K562 (cell line): ENCODE measurements at regions not wholly inside any gene's neighbourhood (a gene's known extent, or its start where the extent isn't known, plus 50 kb on each side); places are given as distances from the start of the nearest gene placed in this dataset.
"Not testable (repeated sequence)": the region's sequence is repeated elsewhere in the genome, so short reads cannot be mapped to it uniquely, and the experiment has no call there.

Experiments
- ATAC-seq: fragments of 200-7000 bp; cut with Tn5 transposase; 3 replicates; pipeline ENCODE4 v1.9.1; 2020; ENCODE audit warnings: moderate library complexity
- BruUV-seq: library from RNA; stranded (reverse); fragments of 400-500 nt; replicated peaks from 2 replicates; lab custom pipeline; 2021; lab: Mats Ljungman, UMichigan
- CTCF ChIA-PET: fragments of 300-600 bp; formaldehyde crosslinking; extraction: SDS; loops from one replicate; lab custom pipeline; 2021; ENCODE audit warnings: low intra/inter-chr PET ratio; lab: Yijun Ruan, JAX
- POLR2A ChIA-PET: fragments of 300-600, 350-650 bp; sonication (Branson Sonifier 250); formaldehyde crosslinking; extraction: SDS; loops from one replicate; lab custom pipeline; 2021; ENCODE audit warnings: antibody characterized with exemption, inconsistent platforms; lab: Yijun Ruan, JAX
- DNase-seq, 4 experiments: peaks; one replicate each; pipeline versions ENCODE4 v3.0.0 to v3.0.0-alpha.2; 2011 to 2018; ENCODE audit warnings: low spot score in 3 of 4, mixed read lengths in 3 of 4; ENCODE audit errors: extremely low read depth in 1 of 4
- FAIRE-seq: peaks from 2 replicates; lab custom pipeline; 2011; peaks lifted over from hg19 to GRCh38; lab: Jason Lieb, UNC
- H2AFZ ChIP-seq: 2 replicates; pipeline ENCODE4 v1.6.0; 2011; ENCODE audit warnings: low read depth, low read length, control low read depth, inconsistent platforms
- H3K27ac ChIP-seq: fragments of 200-600 bp; 3 replicates; pipeline ENCODE4 v1.8.0; 2011; ENCODE audit warnings: low read depth, mild to moderate bottlenecking, control low read depth, inconsistent platforms, low read length, moderate library complexity, mixed read lengths; ENCODE audit errors: extremely low read depth
- H3K27me3 ChIP-seq, 2 experiments: fragments of 300-600 bp in 1 of 2; 2 replicates in 1 of 2; 3 replicates in 1 of 2; pipeline versions ENCODE4 v1.6.0 to v1.8.0; 2011; ENCODE audit warnings: inconsistent platforms in 2 of 2, low read length in 2 of 2, mild to moderate bottlenecking in 1 of 2, mixed read lengths in 1 of 2, moderate library complexity in 1 of 2; ENCODE audit not compliant: control insufficient read depth in 2 of 2, insufficient read depth in 2 of 2
- H3K36me3 ChIP-seq: fragments of 300-600 bp; 3 replicates; pipeline ENCODE4 v1.8.0; 2011; ENCODE audit warnings: mild to moderate bottlenecking, low read length, inconsistent platforms; ENCODE audit not compliant: control insufficient read depth, insufficient read depth
- H3K4me1 ChIP-seq, 2 experiments: fragments of 200-600 bp in 1 of 2; replicated peaks in 1 of 2; 2 replicates in 1 of 2; 3 replicates in 1 of 2; pipeline versions ENCODE4 v1.5.1 to v1.8.0; 2011; ENCODE audit warnings: inconsistent platforms in 2 of 2, low read length in 2 of 2, mild to moderate bottlenecking in 1 of 2, mixed read lengths in 1 of 2, moderate library complexity in 1 of 2; ENCODE audit not compliant: control insufficient read depth in 2 of 2, insufficient read depth in 2 of 2
- H3K4me2 ChIP-seq: 2 replicates; pipeline ENCODE4 v1.6.1; 2011; ENCODE audit warnings: low read length, control low read depth, inconsistent platforms, mixed read lengths; ENCODE audit not compliant: insufficient read depth
- H3K4me3 ChIP-seq: fragments of 200-600 bp; sonication (generic), shearing (Covaris generic); 2 replicates; pipeline ENCODE4 v1.5.1; 2016; ENCODE audit warnings: control low read depth, inconsistent platforms
- H3K79me2 ChIP-seq: fragments of 200-600 bp; 3 replicates; pipeline ENCODE4 v1.8.0; 2011; ENCODE audit warnings: low read length, inconsistent platforms; ENCODE audit not compliant: control insufficient read depth, insufficient read depth
- H3K9ac ChIP-seq, 2 experiments: 2 replicates each; pipeline versions ENCODE4 v1.6.0 to v1.6.1; 2011; ENCODE audit warnings: low read depth in 2 of 2, low read length in 2 of 2, control low read depth in 1 of 2, inconsistent platforms in 1 of 2, mild to moderate bottlenecking in 1 of 2, mixed read lengths in 1 of 2; ENCODE audit not compliant: insufficient read depth in 1 of 2
- H3K9me1 ChIP-seq: one replicate; pipeline ENCODE4 v1.6.0; 2011; ENCODE audit warnings: inconsistent platforms, mild to moderate bottlenecking, low read length, moderate library complexity; ENCODE audit not compliant: control insufficient read depth, insufficient read depth
- H3K9me3 ChIP-seq: replicated peaks from 2 replicates; pipeline ENCODE4 v1.5.1; 2011; ENCODE audit warnings: low read depth, low read length, inconsistent platforms; ENCODE audit not compliant: control insufficient read depth, insufficient read depth
- H4K20me1 ChIP-seq: replicated peaks from 2 replicates; pipeline ENCODE4 v1.6.1; 2011; ENCODE audit warnings: low read length, inconsistent platforms, mixed read lengths; ENCODE audit not compliant: control insufficient read depth, insufficient read depth
- IFI16 ChIP-seq: fragments of 250-450 bp; sonication (Bioruptor Pico); IDR thresholded peaks from 2 replicates; pipeline ENCODE4 v2.1.2; 2022; ENCODE audit warnings: mild to moderate bottlenecking, inconsistent platforms
- IRF9 ChIP-seq: fragments of 450-650 bp; IDR thresholded peaks from 2 replicates; pipeline ENCODE4 v1.6.1; 2016; ENCODE audit warnings: missing biosample characterization, missing genetic modification characterization
- MXI1 ChIP-seq: IDR thresholded peaks from 2 replicates; pipeline ENCODE4 v1.6.1; 2011; ENCODE audit warnings: low read depth, mild to moderate bottlenecking, improper control_type of control experiment, low read length
- NR3C1 ChIP-seq: sonication (generic); formaldehyde crosslinking; IDR thresholded peaks from 2 replicates; pipeline ENCODE4 v1.8.1; 2022; ENCODE audit warnings: missing genetic modification reagents
- SMC3 ChIP-seq: conservative IDR thresholded peaks from 2 replicates; pipeline ENCODE4 v1.6.1; 2011; ENCODE audit warnings: low read depth, low read length, improper control_type of control experiment; ENCODE audit not compliant: insufficient read depth
- SP2 ChIP-seq: IDR thresholded peaks from 2 replicates; pipeline ENCODE4 v1.6.1; 2011; ENCODE audit warnings: mild to moderate bottlenecking, low read depth, low read length, moderate library complexity; ENCODE audit not compliant: poor library complexity, severe bottlenecking; ENCODE audit errors: extremely low read depth
- SREBF2 ChIP-seq: sonication (generic); formaldehyde crosslinking; IDR thresholded peaks from 2 replicates; pipeline ENCODE4 v1.4.0; 2020; ENCODE audit warnings: mild to moderate bottlenecking, missing genetic modification reagents
- THRA ChIP-seq: fragments of 450-650 bp; IDR thresholded peaks from 2 replicates; pipeline ENCODE4 v1.6.1; 2017; ENCODE audit warnings: mild to moderate bottlenecking, moderate library complexity
- YBX1 ChIP-seq: fragments of 450-650 bp; IDR thresholded peaks from 2 replicates; pipeline ENCODE4 v1.7.1; 2016; ENCODE audit warnings: mild to moderate bottlenecking
- whole genome bisulfite sequencing: fragments of 100-300 bp; shearing (Covaris generic); methylation state at CpG from one replicate; pipeline ENCODE4 v1.1.6; 2016; ENCODE audit warnings: low coverage, mixed read lengths; ENCODE audit not compliant: insufficient coverage; ENCODE audit errors: missing lambda C conversion rate; 5-methylcytosine and 5-hydroxymethylcytosine counted together
- in situ Hi-C: fragments of 300-500 bp; cut with MboI; formaldehyde crosslinking; loops from 4 replicates; pipeline ENCODE4 v1.15.0; 2018; ENCODE audit warnings: inconsistent platforms, mixed read lengths
- intact Hi-C: fragments of 100-400 bp; cut with micrococcal nuclease; formaldehyde crosslinking; loops from 2 replicates; pipeline ENCODE4 v1.14.2; 2022

GRCh38 chr17:45643591-45643990 lies 140.5 kb upstream of the CRHR1 start (continued):
- TF ChIP-seq IRF9 (tag) = no peak
- no peak for TF ChIP-seq SREBF2 (CRISPR knock-in tag)
- TF ChIP-seq NR3C1 (CRISPR knock-in tag) = no peak
- TF ChIP-seq SMC3 = no peak
- TF ChIP-seq MXI1 = no peak
- TF ChIP-seq YBX1 = no peak
- no peak for TF ChIP-seq THRA
- TF ChIP-seq IFI16 (CRISPR knock-in tag) = no peak
- no peak for TF ChIP-seq SP2

- POLR2A ChIA-PET = interaction anchor here (0.6 kb wide), 1 partner anchor 37 kb away, joined by 4 read pairs; no protein-coding TSS in a partner anchor
- H3K4me3 ChIP-seq, ATAC-seq, H3K4me2 ChIP-seq, FAIRE-seq, H3K9me3 ChIP-seq, BruUV-seq, DNase-seq, H4K20me1 ChIP-seq, CTCF ChIA-PET, H3K4me1 ChIP-seq, H3K79me2 ChIP-seq, H3K9me1 ChIP-seq, H2AFZ ChIP-seq, H3K27ac ChIP-seq, H3K36me3 ChIP-seq, H3K9ac ChIP-seq: not testable (repeated sequence)
- intact Hi-C loops (loop anchor here (10.0 kb wide), 1 partner anchor 80 kb away; no protein-coding TSS in a partner anchor), in situ Hi-C loops (loop anchor here (5.0 kb wide), 1 partner anchor 188 kb away; no protein-coding TSS in a partner anchor)
- peaks cover 19 to 40% of the 10 kb centered on the region in 2 experiments for H3K27me3 ChIP-seq
- 0% methylated on average over 1 of the region's 1 CpG for whole genome bisulfite sequencing
Measured at GRCh38 chr17:45644637-45645036, 139.5 kb upstream of the CRHR1 start.
